GM21529 (cell line): ENCODE measurements at regions not wholly inside any gene's neighbourhood (a gene's known extent, or its start where the extent isn't known, plus 50 kb on each side); places are given as distances from the start of the nearest gene placed in this dataset.
"Not testable (repeated sequence)": the region's sequence is repeated elsewhere in the genome, so short reads cannot be mapped to it uniquely, and the experiment has no call there.

Source experiments
- ATAC-seq: cut with Tn5 transposase; IDR thresholded peaks from one replicate; pipeline ENCODE4 v1.9.1; 2021; ENCODE audit not compliant: unreplicated experiment

DNA sequence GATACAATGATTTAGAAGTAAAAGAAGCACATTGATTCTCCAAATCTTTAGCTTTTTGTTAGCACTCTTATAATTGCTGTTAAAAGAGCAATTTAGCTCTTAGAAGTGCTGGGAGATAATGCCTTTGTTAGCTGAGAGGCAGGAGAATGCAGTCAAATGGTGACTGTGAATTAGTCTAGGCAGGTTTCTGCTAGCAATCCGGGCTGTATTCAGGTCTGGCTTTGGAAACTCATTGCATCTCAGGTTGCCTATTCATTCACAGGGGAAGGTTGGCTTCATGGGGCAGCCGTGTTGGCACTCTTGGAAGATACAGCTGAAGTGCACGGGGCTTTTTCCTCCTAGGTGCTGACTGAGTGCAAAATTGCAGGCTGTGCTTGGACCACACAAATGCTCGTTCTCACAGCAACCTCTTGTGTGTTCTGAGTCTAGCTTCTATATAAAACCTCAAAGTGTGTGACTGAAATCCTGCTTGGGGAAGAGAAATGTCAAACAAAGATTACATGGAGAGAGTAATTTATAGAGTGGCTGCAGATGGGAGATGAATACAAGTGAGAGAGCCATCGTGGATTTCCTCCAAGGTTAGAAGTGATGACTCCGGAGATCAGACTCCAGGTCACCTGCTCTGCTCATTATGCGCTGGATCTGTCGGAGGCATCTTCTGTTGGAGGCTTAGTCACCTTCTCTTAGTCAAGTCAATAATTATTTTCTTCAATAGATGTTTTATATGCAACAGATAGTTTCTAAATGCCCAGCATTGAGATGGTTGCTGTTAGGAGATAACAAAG, 167.8 kb downstream of the PMAIP1 start:
- ATAC-seq, result no peak

DNA sequence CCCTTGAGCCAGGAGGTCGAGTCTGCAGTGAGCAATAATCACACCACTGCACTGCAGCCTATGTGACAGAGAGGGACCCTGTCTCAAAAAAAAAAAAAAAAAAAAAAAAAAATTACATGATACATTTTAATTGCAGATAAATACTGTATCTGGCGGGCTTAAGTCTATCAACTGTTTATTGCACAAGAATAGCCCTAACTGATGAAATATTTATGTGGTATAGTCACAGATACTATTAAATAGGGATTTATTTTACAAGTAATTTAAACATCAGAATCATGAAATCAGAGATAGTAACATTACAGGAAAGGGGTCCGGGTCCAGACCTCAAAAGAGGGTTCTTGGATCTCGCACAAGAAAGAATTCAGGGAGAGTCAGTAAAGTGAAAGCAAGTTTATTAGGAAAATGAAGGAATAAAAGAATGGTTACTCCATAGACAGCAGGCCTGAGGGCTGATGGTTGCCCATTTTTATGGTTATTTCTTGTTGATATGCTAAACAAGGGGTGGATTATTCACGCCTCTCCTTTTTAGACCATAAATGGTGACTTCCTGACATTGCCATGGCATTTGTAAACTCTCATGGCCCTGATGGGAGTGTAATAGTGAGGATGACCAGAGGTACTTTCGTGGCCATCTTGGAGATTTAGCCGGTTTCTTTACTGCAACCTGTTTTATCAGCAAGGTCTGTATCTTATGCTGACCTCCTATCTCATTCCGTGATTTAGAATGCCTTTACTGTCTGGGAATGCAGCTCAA, 166.6 kb downstream of the PMAIP1 start:
- ATAC-seq, result no peak

DNA sequence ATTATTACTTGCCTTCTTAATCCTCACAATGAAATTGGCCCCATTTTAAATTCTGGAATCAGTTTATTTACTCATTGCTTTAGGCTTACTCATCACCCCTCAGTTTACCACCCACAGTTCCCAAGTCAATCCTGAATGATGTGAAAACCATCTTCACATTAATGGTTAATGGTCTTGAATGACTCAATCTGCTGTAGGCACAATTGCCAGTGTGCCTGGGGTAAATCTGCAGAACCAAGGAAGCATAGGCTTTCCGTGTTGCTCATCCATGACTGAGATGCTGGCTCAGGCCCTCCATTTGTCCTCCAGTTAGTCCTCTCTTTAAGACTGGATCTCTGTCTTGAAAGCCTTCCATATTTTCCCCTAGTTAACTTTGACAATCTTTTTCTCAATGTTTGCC, 164.5 kb downstream of the PMAIP1 start:
- no peak for ATAC-seq

DNA sequence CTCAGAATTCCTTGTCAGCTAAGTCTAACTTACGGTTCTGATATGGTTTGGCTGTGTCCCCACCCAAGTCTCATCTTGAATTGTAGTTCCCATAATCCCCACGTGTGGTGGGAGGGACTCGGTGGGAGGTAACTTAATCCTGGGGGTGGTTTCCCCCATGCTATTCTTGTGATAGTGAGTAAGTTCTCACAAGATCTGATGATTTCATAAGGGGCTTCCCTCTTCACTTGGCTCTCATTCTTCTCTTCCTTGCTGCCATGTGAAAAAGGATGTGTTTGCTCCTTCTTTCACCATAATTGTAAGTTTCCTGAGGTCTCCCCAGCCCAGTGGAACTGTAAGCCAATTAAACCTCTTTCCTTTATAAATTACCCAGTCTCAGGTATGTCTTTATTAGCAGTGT, 163.0 kb downstream of the PMAIP1 start:
- not testable (repeated sequence) for ATAC-seq

DNA sequence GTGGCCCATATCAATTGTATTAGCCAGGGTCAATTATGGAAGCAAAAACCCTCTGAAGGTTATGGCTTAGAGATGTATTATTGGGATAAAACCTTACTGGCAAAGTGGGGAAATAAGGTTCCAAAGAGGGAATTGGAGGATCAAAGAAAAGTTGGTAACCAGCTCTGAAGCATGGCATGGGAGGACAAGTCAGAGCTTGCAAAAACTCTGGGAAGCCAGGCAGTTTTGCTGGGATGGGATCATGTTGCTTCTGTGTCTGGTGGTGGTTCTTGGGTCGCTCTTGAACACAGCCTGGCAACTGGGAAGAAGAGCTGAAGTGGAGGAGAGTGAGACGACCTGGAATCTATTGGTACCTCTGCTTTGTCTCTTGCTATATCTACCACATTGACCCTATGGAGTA, 162.6 kb downstream of the PMAIP1 start:
- ATAC-seq, result no peak

DNA sequence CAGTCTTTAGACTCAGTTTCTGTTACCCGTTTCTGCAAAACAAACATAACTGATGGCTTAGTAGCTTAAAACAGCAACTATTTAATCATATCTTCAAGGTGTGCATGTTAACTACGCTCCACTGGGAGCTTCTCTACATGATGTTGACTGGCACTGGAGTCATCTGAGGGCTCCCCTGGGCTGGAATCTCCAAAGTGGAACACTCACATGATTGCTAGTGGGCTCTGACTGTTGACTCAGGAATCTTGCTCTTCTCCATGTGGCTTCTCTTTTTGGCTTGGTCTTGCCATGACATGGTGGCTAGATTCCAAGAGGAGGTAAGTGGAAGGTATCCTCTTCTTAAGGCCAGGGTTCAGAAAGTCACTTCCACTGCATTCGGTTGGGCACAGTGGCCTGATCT, 160.8 kb downstream of the PMAIP1 start:
- ATAC-seq, result no peak

DNA sequence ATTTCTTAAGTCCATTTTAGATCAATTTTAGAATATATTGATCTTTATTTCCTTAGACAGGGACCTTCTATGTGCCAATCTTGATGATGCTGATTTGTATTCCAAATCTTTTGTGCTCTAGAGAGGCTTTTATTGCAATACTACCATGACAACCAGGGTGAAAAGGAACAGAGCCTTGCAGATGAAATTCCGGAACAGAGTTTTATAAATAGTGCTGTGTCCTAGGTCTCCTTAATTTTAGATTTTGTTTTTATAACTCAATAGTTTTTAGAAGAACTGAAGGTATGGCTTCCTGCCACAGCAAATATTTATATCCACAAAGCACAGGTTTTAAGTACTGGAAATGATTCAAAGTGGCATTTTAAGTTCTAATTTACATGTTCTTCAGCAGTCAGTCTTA, 160.2 kb downstream of the PMAIP1 start:
- ATAC-seq, result no peak

DNA sequence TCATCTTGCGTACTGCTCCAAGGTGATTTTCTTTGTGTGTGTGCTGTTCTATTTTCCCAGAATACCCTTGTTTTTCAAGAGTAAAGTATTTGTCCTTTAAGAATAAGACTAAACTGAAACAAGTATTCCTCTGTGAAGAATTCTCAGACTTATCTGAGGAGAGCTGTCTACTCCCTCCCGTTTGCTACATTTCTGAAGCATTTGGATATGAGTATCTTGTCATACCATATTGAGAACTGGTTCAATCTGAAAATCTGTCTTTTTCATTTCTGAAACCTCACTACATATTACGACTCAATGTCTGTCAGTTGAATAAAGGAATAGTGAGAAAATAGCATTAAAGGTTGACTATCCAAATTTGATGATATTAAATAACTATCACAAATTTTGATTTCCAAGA, 159.4 kb downstream of the PMAIP1 start:
- no peak for ATAC-seq

DNA sequence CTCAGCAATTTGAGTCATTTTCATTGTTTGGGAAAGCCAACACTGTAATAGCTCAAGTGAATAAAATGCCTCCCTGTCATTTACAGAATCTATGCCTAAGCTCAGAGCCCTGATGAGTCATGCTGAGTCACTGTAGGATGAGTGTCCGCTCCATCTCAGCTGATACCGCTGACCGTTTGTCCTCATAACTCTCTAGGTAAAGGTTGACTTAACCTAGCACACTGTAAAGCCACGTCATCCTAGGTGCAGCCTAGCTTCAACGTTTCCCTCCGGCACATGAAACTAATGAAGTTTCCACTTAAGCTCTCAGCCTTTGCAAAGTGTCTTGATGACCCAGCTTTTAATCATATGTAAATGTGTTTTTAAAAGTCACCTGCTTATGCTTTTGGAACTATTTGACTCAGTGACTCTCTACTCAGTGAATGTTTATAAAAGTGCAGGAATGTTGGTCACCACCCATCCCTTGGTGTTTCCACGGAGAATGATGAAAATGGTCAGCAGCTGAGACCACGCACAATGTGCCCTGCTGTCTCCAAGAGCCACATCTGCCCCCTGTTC, 154.0 kb downstream of the PMAIP1 start:
- peak; percentile 69 for ATAC-seq

DNA sequence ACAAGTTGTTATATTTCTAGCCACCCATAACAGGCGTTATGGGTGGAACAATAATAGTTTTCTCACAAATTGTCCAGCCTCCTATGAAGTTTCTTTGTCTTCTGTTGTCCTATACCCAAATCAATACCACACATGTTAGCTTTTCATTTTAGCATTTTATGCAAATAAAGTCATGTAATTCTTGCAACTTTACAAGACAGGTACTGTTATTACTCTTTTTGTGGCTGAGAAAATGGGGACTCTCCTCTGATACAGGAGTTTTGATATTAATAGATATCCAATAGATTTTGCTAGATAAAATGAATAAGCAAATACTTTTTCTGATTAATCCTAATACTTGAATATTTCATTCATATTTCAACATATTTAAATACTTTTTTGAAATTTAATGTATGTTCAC, 151.0 kb downstream of the PMAIP1 start:
- no peak for ATAC-seq

DNA sequence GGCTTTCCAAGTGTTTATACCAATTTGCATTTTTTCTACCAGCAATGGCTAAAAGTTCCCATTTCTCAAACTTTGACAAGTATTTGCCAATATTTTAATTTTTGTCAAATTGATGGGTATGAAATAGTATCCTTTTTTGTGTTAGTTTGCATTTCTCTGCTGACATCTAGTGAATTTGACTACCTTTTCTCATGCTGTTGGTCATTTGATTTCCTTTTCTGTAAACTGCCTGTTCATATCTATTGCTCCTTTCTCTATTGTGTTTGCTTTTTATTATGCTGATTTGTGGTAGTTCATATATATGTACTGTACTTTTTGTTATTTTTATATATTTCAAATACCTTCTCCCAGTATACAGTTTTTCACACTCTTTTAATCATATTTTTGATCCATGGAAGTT, 149.4 kb downstream of the PMAIP1 start:
- no peak for ATAC-seq

DNA sequence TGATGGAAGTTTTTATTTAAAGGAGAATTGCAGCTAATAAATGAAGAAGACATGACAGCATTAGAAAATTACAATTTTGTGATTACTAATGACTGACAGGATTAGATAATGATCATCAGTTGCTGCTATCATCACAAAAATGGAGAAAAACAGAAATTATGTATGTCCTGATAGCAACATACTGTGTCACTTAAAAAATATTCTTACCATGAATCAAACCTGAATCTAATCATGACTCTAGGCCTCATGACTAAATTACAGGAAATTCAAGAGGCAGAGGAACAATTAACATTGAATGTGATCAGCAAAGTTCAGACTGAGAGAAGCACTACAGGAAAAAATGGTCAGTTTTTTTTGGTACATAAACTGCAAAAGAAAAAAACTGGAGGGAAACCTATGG, 147.8 kb downstream of the PMAIP1 start:
- no peak for ATAC-seq

DNA sequence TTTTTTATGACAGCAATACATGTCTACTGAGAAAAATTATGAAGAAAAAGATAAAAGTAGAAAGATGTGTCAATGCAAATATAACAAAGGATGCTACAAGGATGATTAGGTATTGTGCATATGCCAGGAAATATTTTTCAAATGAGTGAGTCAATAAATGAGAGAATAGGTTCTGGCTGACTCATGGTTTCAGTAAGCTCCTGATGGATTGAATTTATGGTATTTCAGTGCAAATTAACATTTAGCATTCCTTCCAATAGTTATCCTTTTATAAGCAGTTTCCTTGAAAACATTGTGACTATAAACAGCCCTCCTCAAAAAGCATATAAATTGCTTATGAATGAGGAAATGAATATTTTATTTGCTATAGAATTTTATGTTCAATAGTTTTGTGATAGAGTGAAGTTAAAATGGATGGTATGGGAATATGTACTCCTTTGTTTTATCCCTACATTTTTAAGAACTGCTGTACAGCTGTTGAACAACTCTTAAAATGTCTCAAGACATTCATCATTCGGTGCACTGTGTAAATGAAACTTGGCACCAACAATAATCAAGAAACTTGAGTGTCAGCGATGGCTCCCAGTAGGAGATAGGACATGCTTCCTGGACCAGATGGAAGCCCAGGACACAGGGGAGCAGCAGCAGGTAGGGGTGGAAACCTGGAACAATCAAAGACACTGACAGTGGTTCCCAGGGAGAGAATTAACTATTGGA, 144.7 kb downstream of the PMAIP1 start:
- ATAC-seq, result no peak

DNA sequence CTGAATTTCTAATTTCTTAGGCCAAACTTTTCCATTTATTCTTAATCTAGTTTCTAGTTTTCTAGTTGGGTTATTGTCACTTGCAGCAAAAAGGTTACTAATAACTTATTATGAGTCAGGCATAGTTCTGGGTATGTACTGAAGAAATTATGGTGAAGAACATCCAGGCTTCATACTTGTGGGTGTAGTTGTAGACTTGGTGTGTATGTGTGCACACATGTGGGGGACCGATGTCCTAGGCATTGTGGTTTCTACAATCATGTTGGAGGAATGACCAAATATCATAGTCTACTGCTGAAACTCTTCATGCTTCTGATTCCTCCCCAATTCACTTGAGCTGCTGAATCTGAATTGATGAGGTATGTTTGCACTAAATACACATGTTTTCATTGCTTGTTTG, 141.2 kb downstream of the PMAIP1 start:
- no peak for ATAC-seq

DNA sequence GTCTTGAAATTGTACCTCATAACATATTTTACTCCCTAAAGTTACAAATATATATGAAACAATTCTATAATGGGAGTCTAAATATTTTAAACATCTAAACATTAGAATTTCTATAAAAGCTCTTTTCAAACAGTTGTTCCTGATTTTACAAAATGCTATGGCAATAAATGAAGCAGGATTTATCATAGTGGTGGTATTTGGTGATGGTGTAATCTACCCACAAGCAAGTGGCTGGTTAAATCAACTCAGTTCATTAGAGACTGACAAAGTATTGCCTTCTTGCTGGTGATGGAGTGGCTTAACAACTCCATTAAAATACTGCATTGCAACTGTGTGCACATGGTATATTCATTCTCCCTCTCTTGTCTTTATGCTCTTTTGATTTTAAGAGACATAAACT, 138.9 kb downstream of the PMAIP1 start:
- no peak for ATAC-seq

DNA sequence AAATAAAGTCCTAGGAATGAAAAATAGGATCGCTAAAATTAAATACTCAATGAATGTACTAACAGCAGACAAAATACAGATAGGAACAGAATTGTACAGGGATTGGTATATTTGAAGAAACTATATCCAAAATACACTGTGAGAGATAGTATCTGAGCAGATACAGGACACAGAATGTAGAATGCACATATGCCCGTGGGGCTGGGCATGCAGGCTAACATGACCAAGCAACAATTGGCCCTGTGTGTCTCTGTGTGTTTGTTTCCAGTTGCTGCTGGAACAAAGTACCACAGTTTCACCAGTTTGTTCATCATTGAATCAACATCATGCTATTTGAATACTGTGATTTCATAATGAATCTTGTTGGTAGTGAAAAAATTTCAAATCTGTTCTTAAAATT, 127.6 kb downstream of the PMAIP1 start:
- ATAC-seq, result no peak

DNA sequence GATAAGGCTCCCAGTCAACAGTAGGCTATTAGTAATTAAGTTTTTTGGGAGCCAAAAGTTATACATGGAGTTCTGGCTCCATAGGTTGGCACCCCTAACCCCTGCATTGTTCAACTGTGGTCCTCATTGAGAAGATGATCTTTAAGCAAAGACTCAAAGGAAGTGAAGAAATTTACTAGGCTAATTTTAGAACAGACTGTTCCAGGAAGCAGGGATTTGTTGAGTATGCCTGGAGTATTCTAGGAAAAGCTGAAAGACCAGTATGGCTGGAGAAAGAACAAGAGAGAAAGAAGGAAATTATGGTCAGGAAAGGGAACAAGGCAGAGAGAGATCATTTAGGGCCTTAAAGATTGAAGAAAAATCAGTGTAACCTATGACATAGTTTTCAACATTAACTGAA, 125.1 kb downstream of the PMAIP1 start:
- ATAC-seq, result no peak

DNA sequence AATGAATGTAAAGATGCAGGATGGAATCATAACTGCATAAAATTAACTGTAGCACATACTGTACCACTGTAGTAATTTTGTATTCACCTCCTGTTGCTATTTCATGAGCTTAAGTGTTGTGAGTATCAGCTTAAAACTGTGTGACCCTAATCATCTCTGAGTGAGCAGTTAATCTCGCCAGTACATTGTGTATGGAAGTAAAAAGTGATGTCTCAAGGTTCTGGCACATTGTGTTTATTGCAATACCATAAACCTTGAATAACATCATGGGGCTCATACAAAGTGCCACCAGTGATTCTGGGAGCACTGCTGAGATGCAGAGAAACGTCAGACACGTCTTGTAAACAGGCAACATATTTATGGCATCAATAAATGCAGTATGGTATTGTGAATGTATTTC, 124.5 kb downstream of the PMAIP1 start:
- ATAC-seq, result no peak

DNA sequence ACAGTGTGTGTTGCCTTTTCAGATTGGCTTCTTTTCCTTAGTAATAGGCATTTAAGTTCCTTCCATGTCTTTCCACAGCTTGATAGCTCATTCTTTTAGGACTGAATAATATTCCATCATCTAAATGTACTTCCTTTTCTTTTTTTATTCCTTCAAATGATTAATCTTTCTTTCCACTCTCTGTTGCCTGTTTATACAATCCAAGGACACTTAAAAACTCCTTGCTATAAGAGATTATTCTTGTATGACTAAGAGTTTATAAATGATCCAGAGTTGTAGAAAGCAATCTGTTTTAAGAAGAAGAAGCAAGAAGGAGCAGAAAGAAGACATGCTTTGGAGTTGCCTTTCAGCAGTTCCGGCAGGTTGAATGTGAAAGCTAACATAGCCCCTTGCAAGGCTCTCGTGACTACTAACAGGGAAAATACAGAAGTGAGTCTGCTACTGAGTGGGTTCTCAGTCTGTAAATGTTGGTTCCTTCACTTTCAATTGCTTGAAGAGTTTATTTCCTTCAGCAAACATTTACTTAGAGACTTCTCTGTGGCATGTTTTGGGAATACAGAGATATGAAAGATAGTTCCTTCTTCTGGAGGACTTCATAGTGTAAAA, 123.0 kb downstream of the PMAIP1 start:
- no peak for ATAC-seq

DNA sequence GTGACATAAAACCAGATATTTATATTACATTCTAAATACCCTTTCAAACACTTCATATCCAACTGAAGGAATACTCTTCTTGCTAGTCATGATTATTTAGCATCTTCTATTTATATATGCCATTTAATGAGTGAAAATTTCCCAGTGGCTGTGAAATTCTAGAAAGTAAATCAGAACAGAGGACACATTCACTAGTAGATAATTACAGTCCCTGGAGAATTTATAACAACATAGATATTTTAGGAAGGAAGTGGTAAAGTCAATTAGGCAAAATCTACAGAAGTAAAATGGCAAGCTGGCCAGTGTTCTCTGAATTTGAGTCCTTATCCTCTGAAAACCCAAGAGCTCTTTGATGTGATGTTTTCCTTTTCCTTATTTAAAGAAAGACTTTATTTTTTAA, 121.8 kb downstream of the PMAIP1 start:
- no peak for ATAC-seq
